GM21825 (cell line): ENCODE measurements at regions not wholly inside any gene's neighbourhood (a gene's known extent, or its start where the extent isn't known, plus 50 kb on each side); places are given as distances from the start of the nearest gene placed in this dataset.

Experiments used
- ATAC-seq: cut with Tn5 transposase; IDR thresholded peaks from one replicate; pipeline ENCODE4 v1.9.1; 2021; ENCODE audit warnings: mild to moderate bottlenecking, moderate library complexity; ENCODE audit not compliant: unreplicated experiment

- ATAC-seq: no peak
Measured at GRCh38 chr5:123871373-123871772, 359.4 kb downstream of the CSNK1G3 start.

GRCh38 chr5:123868881-123869280, 356.9 kb downstream of the CSNK1G3 start:
- ATAC-seq: no peak

GRCh38 chr5:123868267-123868666, 356.3 kb downstream of the CSNK1G3 start:
- ATAC-seq: no peak

GRCh38 chr5:123865641-123866040, 353.7 kb downstream of the CSNK1G3 start:
- ATAC-seq: no peak

GRCh38 chr5:123864578-123864977, 352.6 kb downstream of the CSNK1G3 start:
- ATAC-seq: no peak

GRCh38 chr5:123858938-123859337, 347.0 kb downstream of the CSNK1G3 start:
- ATAC-seq: no peak

GRCh38 chr5:123856766-123857165, 344.8 kb downstream of the CSNK1G3 start:
- no peak for ATAC-seq

- no peak for ATAC-seq
Measured at GRCh38 chr5:123855609-123856008, 343.6 kb downstream of the CSNK1G3 start.

GRCh38 chr5:123845356-123846100, 333.6 kb downstream of the CSNK1G3 start:
- ATAC-seq: no peak

- ATAC-seq: no peak
Measured at GRCh38 chr5:123844873-123845272, 332.9 kb downstream of the CSNK1G3 start.

GRCh38 chr5:123835421-123835820, 323.4 kb downstream of the CSNK1G3 start:
- no peak for ATAC-seq

- no peak for ATAC-seq
Measured at GRCh38 chr5:123830575-123830974, 318.6 kb downstream of the CSNK1G3 start.

- ATAC-seq: no peak
Measured at GRCh38 chr5:123827811-123828210, 315.8 kb downstream of the CSNK1G3 start.

- no peak for ATAC-seq
Measured at GRCh38 chr5:123819833-123820232, 307.9 kb downstream of the CSNK1G3 start.

GRCh38 chr5:123819386-123819785, 307.4 kb downstream of the CSNK1G3 start:
- no peak for ATAC-seq

GRCh38 chr5:123817267-123817666, 305.3 kb downstream of the CSNK1G3 start:
- no peak for ATAC-seq

- no peak for ATAC-seq
Measured at GRCh38 chr5:123814801-123815470, 303.0 kb downstream of the CSNK1G3 start.

- ATAC-seq: no peak
Measured at GRCh38 chr5:123813937-123814624, 302.1 kb downstream of the CSNK1G3 start.

GRCh38 chr5:123813264-123813663, 301.3 kb downstream of the CSNK1G3 start:
- no peak for ATAC-seq

GRCh38 chr5:123811831-123812230, 299.9 kb downstream of the CSNK1G3 start:
- no peak for ATAC-seq

- no peak for ATAC-seq
Measured at GRCh38 chr5:123810746-123811340, 298.9 kb downstream of the CSNK1G3 start.
